ENCODE measurements at regions not wholly inside any gene's neighbourhood (a gene's known extent, or its start where the extent isn't known, plus 50 kb on each side); places are given as distances from the start of the nearest gene placed in this dataset.

GRCh38 chr14:86639146-86639545, 1109.2 kb downstream of the FLRT2 start:
- ATAC-seq: no peak
- no peaks in the 10 kb centered on the region for H3K27me3 ChIP-seq (ENCODE audit: insufficient read depth)
- Mint-ChIP-seq H3K36me3 (ENCODE audit: low read depth) (no peaks in the 10 kb centered on the region), H3K27me3 (ENCODE audit: insufficient read depth, low read depth, poor library complexity) (no peaks in the 10 kb centered on the region), H3K27ac (no peak overlapping the region), H3K9me3 (no peaks in the 10 kb centered on the region; the same call in 2 of the 3 replicates), H3K4me3 (no peak overlapping the region), H3K4me1 (no peaks in the 10 kb centered on the region; the same call in 2 of the 3 replicates)
- DNase-seq (ENCODE audit: low spot score): no peak
- H3K36me3 ChIP-seq (ENCODE audit: insufficient read depth): no peaks in the 10 kb centered on the region
- no peaks in the 10 kb centered on the region for H3F3A ChIP-seq (replicated peaks; ENCODE audit: low read depth)
- TF ChIP-seq EZH2phosphoT487 (IDR thresholded peaks at IDR 0.05; ENCODE audit: unreplicated experiment) (no peak), EZH2 (IDR thresholded peaks at IDR 0.05; ENCODE audit: low read depth, unreplicated experiment) (no peak), REST (IDR thresholded peaks at IDR 0.05; ENCODE audit: unreplicated experiment) (no peak), JUNB (IDR thresholded peaks at IDR 0.05; ENCODE audit: unreplicated experiment) (no peak), STAT1 (IDR thresholded peaks at IDR 0.05; ENCODE audit: unreplicated experiment) (no peak), ZNF114 (CRISPR knock-in tag; IDR thresholded peaks at IDR 0.05) (no peak), ZNF331 (CRISPR knock-in tag; IDR thresholded peaks at IDR 0.05; ENCODE audit: low read depth) (no peak), CREB1 (CRISPR knock-in tag; IDR thresholded peaks at IDR 0.05; ENCODE audit: low read depth) (no peak), CTCF (conservative IDR thresholded peaks at IDR 0.05; ENCODE audit: low read depth in 2 of 2) (no peak), ETS1 (IDR thresholded peaks at IDR 0.05) (no peak), NANOG (IDR thresholded peaks at IDR 0.05; ENCODE audit: borderline replicate concordance) (no peak), ZNF462 (CRISPR knock-in tag; IDR thresholded peaks at IDR 0.05) (no peak), POLR2AphosphoS5 (IDR thresholded peaks at IDR 0.05; ENCODE audit: low read depth) (no peak)
- H3K4me2 ChIP-seq: no peak overlapping the region
- no peaks in the 10 kb centered on the region for H3K79me2 ChIP-seq (replicated peaks; ENCODE audit: insufficient read depth)
- H2AFZ ChIP-seq: no peak overlapping the region
- no peak overlapping the region for H3K4me3 ChIP-seq
- no peaks in the 10 kb centered on the region for H4K20me1 ChIP-seq (replicated peaks; ENCODE audit: insufficient read depth)
- H3K27ac ChIP-seq (ENCODE audit: low read depth): no peak overlapping the region
- peaks cover 3% of the 10 kb centered on the region; the same call in 1 of the 2 replicates for H3K9me2 ChIP-seq (ENCODE audit: insufficient read depth)
- H3K4me1 ChIP-seq (ENCODE audit: insufficient read depth): no peaks in the 10 kb centered on the region

Measured in GM23338 (cell line).